PC-9 (cell line): ENCODE measurements at regions not wholly inside any gene's neighbourhood (a gene's known extent, or its start where the extent isn't known, plus 50 kb on each side); places are given as distances from the start of the nearest gene placed in this dataset.

Source experiments
- BruUV-seq: library from RNA; stranded (reverse); fragments of 400-500 nt; replicated peaks from 2 replicates; lab custom pipeline; 2021; lab: Mats Ljungman, UMichigan
- CTCF ChIA-PET: fragments of 300-600 bp; sonication (Branson Sonifier 250); formaldehyde crosslinking; loops from one replicate; lab custom pipeline; 2022; ENCODE audit warnings: antibody characterized with exemption; lab: Charles Lee
- POLR2A ChIA-PET: fragments of 300-600 bp; sonication (Branson Sonifier 250); formaldehyde crosslinking; loops from one replicate; lab custom pipeline; 2022; ENCODE audit warnings: antibody characterized with exemption; ENCODE audit not compliant: unreplicated experiment; lab: Charles Lee
- DNase-seq, 2 experiments: peaks; one replicate each; pipeline versions ENCODE4 v3.0.0 to v3.0.0-alpha.2; 2015 to 2022; ENCODE audit warnings: mixed read lengths in 1 of 2
- H2AFZ ChIP-seq: fragments of 200-600 bp; sonication (generic); 2 replicates; pipeline ENCODE4 v1.8.1; 2017; ENCODE audit warnings: antibody characterized with exemption
- H3F3A ChIP-seq: fragments of 200-600 bp; sonication (generic); 2 replicates; pipeline ENCODE4 v1.8.1; 2017; ENCODE audit warnings: antibody characterized with exemption, mild to moderate bottlenecking, low read depth; ENCODE audit not compliant: insufficient read depth
- H3K27ac ChIP-seq: fragments of 200-600 bp; sonication (generic); 2 replicates; pipeline ENCODE4 v1.6.1; 2016; ENCODE audit warnings: mixed run types
- H3K27me3 ChIP-seq: fragments of 200-600 bp; sonication (generic); 2 replicates; pipeline ENCODE4 v1.6.1; 2016; ENCODE audit warnings: low read depth, mixed run types; ENCODE audit not compliant: insufficient read depth
- H3K36me3 ChIP-seq: fragments of 200-600 bp; sonication (generic); 2 replicates; pipeline ENCODE4 v1.6.1; 2016; ENCODE audit warnings: low read depth, mixed run types
- H3K4me1 ChIP-seq: fragments of 200-600 bp; sonication (generic); replicated peaks from 2 replicates; pipeline ENCODE4 v1.6.1; 2016; ENCODE audit warnings: mixed run types; ENCODE audit not compliant: insufficient read depth
- H3K4me2 ChIP-seq: fragments of 200-600 bp; sonication (generic); 2 replicates; pipeline ENCODE4 v1.6.1; 2017; ENCODE audit warnings: mixed run types
- H3K4me3 ChIP-seq: fragments of 200-600 bp; sonication (generic); 2 replicates; pipeline ENCODE4 v1.6.1; 2016; ENCODE audit warnings: mixed run types
- H3K79me2 ChIP-seq: fragments of 200-600 bp; sonication (generic); 2 replicates; pipeline ENCODE4 v1.6.1; 2017; ENCODE audit warnings: low read depth, mixed run types
- H3K9me2 ChIP-seq: fragments of 200-600 bp; sonication (generic); 2 replicates; pipeline ENCODE4 v1.8.1; 2017; ENCODE audit warnings: mild to moderate bottlenecking; ENCODE audit not compliant: insufficient read depth
- H3K9me3 ChIP-seq: fragments of 200-600 bp; sonication (generic); 2 replicates; pipeline ENCODE4 v1.8.1; 2016; ENCODE audit warnings: low read depth; ENCODE audit not compliant: insufficient read depth
- H4K20me1 ChIP-seq: fragments of 200-600 bp; sonication (generic); 2 replicates; pipeline ENCODE4 v1.8.1; 2017; ENCODE audit not compliant: insufficient read depth
- EZH2 ChIP-seq: fragments of 200-600 bp; sonication (generic); IDR thresholded peaks from 2 replicates; pipeline ENCODE4 v1.8.0; 2017; ENCODE audit warnings: antibody characterized with exemption, low read depth
- intact Hi-C: fragments of 100-400 bp; cut with micrococcal nuclease; formaldehyde crosslinking; loops from one replicate; pipeline ENCODE4 v1.10.0; 2022; ENCODE audit not compliant: unreplicated experiment
- TF ChIP-seq, protein P1 (sequence below): fragments of 200-600 bp; sonication (generic); conservative IDR thresholded peaks from 2 replicates; pipeline ENCODE4 v1.6.1; 2017; ENCODE audit warnings: mixed run types, antibody characterized with exemption, mild to moderate bottlenecking, moderate library complexity

GRCh38 chr4:35325908-35326453 is 918.3 kb downstream of the ARAP2 start:
- H3K27ac ChIP-seq: no peak overlapping the region
- no peaks in the 10 kb centered on the region for H3K4me1 ChIP-seq
- CTCF ChIA-PET: no interaction called here
- H3K9me3 ChIP-seq: no peaks in the 10 kb centered on the region
- no peaks in the 10 kb centered on the region for H4K20me1 ChIP-seq
- H2AFZ ChIP-seq: no peak overlapping the region
- H3K27me3 ChIP-seq: no peaks in the 10 kb centered on the region
- TF ChIP-seq, protein P1, sequence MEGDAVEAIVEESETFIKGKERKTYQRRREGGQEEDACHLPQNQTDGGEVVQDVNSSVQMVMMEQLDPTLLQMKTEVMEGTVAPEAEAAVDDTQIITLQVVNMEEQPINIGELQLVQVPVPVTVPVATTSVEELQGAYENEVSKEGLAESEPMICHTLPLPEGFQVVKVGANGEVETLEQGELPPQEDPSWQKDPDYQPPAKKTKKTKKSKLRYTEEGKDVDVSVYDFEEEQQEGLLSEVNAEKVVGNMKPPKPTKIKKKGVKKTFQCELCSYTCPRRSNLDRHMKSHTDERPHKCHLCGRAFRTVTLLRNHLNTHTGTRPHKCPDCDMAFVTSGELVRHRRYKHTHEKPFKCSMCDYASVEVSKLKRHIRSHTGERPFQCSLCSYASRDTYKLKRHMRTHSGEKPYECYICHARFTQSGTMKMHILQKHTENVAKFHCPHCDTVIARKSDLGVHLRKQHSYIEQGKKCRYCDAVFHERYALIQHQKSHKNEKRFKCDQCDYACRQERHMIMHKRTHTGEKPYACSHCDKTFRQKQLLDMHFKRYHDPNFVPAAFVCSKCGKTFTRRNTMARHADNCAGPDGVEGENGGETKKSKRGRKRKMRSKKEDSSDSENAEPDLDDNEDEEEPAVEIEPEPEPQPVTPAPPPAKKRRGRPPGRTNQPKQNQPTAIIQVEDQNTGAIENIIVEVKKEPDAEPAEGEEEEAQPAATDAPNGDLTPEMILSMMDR: no peak
- TF ChIP-seq EZH2: no peak
- POLR2A ChIA-PET: interaction anchor here (0.6 kb wide), 1 partner anchor 1179 kb away, joined by 6 read pairs; no protein-coding TSS in a partner anchor
- H3K9me2 ChIP-seq: no peaks in the 10 kb centered on the region
- no peaks in the 10 kb centered on the region for H3K36me3 ChIP-seq
- intact Hi-C loops: no loop called here
- H3F3A ChIP-seq: no peaks in the 10 kb centered on the region
- no peak overlapping the region for H3K4me2 ChIP-seq
- no peak overlapping the region for H3K4me3 ChIP-seq
- no peaks in the 10 kb centered on the region for H3K79me2 ChIP-seq
- no TSS peak for BruUV-seq
- no peak for DNase-seq

DNA sequence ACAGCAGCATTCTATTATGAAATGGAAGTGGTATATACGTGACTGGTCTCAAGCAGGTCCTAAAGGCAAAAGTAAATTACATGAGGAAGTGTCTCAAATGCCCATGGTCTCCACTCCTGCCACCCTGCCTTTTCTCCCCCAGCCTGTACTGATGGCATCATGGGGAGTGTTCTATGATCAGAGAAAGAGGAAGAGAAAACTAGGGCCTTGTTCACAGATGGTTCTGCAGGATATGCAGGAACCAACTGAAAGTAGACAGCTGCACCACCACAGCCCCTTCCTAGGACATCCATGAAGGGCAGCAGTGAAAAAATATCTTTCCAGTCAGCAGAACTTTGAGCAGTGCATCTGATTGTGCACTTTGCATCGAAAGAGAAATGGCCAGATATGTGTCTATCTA is 901.5 kb downstream of the ARAP2 start:
- POLR2A ChIA-PET: no interaction called here
- CTCF ChIA-PET: no interaction called here
- no peaks in the 10 kb centered on the region for H3K36me3 ChIP-seq

GRCh38 chr4:35347276-35347675 is 897.0 kb downstream of the ARAP2 start:
- Histone ChIP-seq H3K79me2 (no peaks in the 10 kb centered on the region), H3K36me3 (no peaks in the 10 kb centered on the region), H3F3A (no peaks in the 10 kb centered on the region), H3K9me3 (no peaks in the 10 kb centered on the region), H3K4me3 (no peak overlapping the region), H3K9me2 (no peaks in the 10 kb centered on the region), H3K4me1 (no peaks in the 10 kb centered on the region), H2AFZ (no peak overlapping the region), H3K27me3 (no peaks in the 10 kb centered on the region), H4K20me1 (no peaks in the 10 kb centered on the region), H3K27ac (no peak overlapping the region), H3K4me2 (no peak overlapping the region)
- ChIA-PET CTCF (no interaction called here), POLR2A (no interaction called here)
- no peak for DNase-seq
- no TSS peak for BruUV-seq
- intact Hi-C loops: no loop called here
- TF ChIP-seq EZH2: no peak
- TF ChIP-seq, protein P1: no peak

More for the DNA sequence above, 901.5 kb downstream of the ARAP2 start:
- Histone ChIP-seq H3K4me3 (no peak overlapping the region), H3K4me2 (no peak overlapping the region), H3K9me3 (no peaks in the 10 kb centered on the region), H3K27ac (no peak overlapping the region), H2AFZ (no peak overlapping the region), H3K9me2 (no peaks in the 10 kb centered on the region), H3K79me2 (no peaks in the 10 kb centered on the region), H4K20me1 (no peaks in the 10 kb centered on the region), H3K27me3 (no peaks in the 10 kb centered on the region), H3F3A (no peaks in the 10 kb centered on the region), H3K4me1 (no peaks in the 10 kb centered on the region)
- DNase-seq: no peak
- intact Hi-C loops: no loop called here
- no peak for TF ChIP-seq EZH2
- TF ChIP-seq, protein P1: no peak
- no TSS peak for BruUV-seq
